HCT116 (cell line): ENCODE measurements at regions not wholly inside any gene's neighbourhood (a gene's known extent, or its start where the extent isn't known, plus 50 kb on each side); places are given as distances from the start of the nearest gene placed in this dataset.

Experiments used
- ATAC-seq: fragments of 200-7000 bp; cut with Tn5 transposase; 2 replicates; pipeline ENCODE4 v1.9.1; 2020; ENCODE audit warnings: mild to moderate bottlenecking, moderate library complexity
- BruUV-seq: library from RNA; stranded (reverse); fragments of 400-500 nt; replicated peaks from 2 replicates; lab custom pipeline; 2021; lab: Mats Ljungman, UMichigan
- CTCF ChIA-PET: fragments of 300-600 bp; sonication (Branson Sonifier 250); formaldehyde crosslinking; loops from one replicate; lab custom pipeline; 2021; ENCODE audit warnings: antibody characterized with exemption; lab: Charles Lee
- POLR2A ChIA-PET: fragments of 300-600, 350-600 bp; sonication (Branson Sonifier 250); formaldehyde crosslinking; loops from one replicate; lab custom pipeline; 2021; ENCODE audit warnings: antibody characterized with exemption; lab: Charles Lee
- RAD21 ChIA-PET, 2 experiments: fragments of 300-600 bp; sonication (Branson Sonifier 250); formaldehyde crosslinking; loops; one replicate each; lab custom pipeline; 2023; ENCODE audit warnings: low total read pairs in 2 of 2; ENCODE audit not compliant: uncharacterized antibody in 2 of 2, unreplicated experiment in 2 of 2, low non-redundant PET in 1 of 2; lab: Charles Lee
- DNase-seq: peaks from one replicate; pipeline ENCODE4 v3.0.0-alpha.2; 2010; ENCODE audit warnings: low read depth, low spot score
- H2AFZ ChIP-seq: fragments of 200-600 bp; shearing (Covaris generic), sonication (generic); 2 replicates; pipeline ENCODE4 v1.6.1; 2017; ENCODE audit warnings: low read depth, mixed run types, mixed read lengths, antibody characterized with exemption, low read length; ENCODE audit not compliant: poor library complexity, severe bottlenecking
- H3K27ac ChIP-seq: 2 replicates; pipeline ENCODE4 v1.5.1; 2012; ENCODE audit warnings: low read depth, low read length
- H3K27me3 ChIP-seq: fragments of 200-600 bp; sonication (generic); 2 replicates; pipeline ENCODE4 v1.6.1; 2016; ENCODE audit warnings: mixed run types, low read length, mixed read lengths; ENCODE audit not compliant: insufficient read depth
- H3K36me3 ChIP-seq, 2 experiments: fragments of 200-500 bp in 1 of 2; fragments of 200-600 bp in 1 of 2; sonication (Bioruptor generic) in 1 of 2; sonication (generic) in 1 of 2; 2 replicates each; pipeline versions ENCODE4 v1.5.1 to v1.6.1; 2014 to 2016; ENCODE audit warnings: low read length in 2 of 2, inconsistent platforms in 1 of 2, mixed read lengths in 1 of 2, mixed run types in 1 of 2; ENCODE audit not compliant: insufficient read depth in 2 of 2, control insufficient read depth in 1 of 2
- H3K4me1 ChIP-seq, 2 experiments: fragments of 200-600 bp in 1 of 2; sonication (generic) in 1 of 2; 2 replicates each; pipeline versions ENCODE4 v1.5.1 to v1.6.1; 2012 to 2017; ENCODE audit warnings: low read length in 2 of 2, inconsistent platforms in 1 of 2, mild to moderate bottlenecking in 1 of 2, mixed read lengths in 1 of 2, mixed run types in 1 of 2, moderate library complexity in 1 of 2; ENCODE audit not compliant: insufficient read depth in 2 of 2, control insufficient read depth in 1 of 2
- H3K4me2 ChIP-seq: fragments of 200-600 bp; sonication (generic); 2 replicates; pipeline ENCODE4 v1.6.1; 2017; ENCODE audit warnings: mixed run types, low read length, mixed read lengths
- H3K4me3 ChIP-seq, 2 experiments: fragments of 200-600 bp in 1 of 2; sonication (generic) in 1 of 2; replicated peaks in 1 of 2; 2 replicates each; pipeline ENCODE4 v1.5.1; 2011 to 2016; ENCODE audit warnings: low read length in 2 of 2, control low read depth in 1 of 2, low read depth in 1 of 2, mild to moderate bottlenecking in 1 of 2, mixed read lengths in 1 of 2, mixed run types in 1 of 2
- H3K79me2 ChIP-seq: fragments of 200-600 bp; sonication (generic); 2 replicates; pipeline ENCODE4 v1.6.1; 2017; ENCODE audit warnings: mild to moderate bottlenecking, mixed run types, low read length, moderate library complexity, mixed read lengths; ENCODE audit not compliant: insufficient read depth
- H3K9ac ChIP-seq: fragments of 200-600 bp; sonication (generic); 2 replicates; pipeline ENCODE4 v1.6.1; 2016; ENCODE audit warnings: low read length, mixed read lengths
- H3K9me2 ChIP-seq: fragments of 200-600 bp; sonication (generic), shearing (Covaris generic); 2 replicates; pipeline ENCODE4 v1.6.1; 2017; ENCODE audit warnings: mixed run types, mild to moderate bottlenecking, moderate library complexity; ENCODE audit not compliant: insufficient read depth
- H3K9me3 ChIP-seq, 2 experiments: fragments of 200-500 bp in 1 of 2; fragments of 200-600 bp in 1 of 2; sonication (Bioruptor generic) in 1 of 2; sonication (generic) in 1 of 2; 2 replicates each; pipeline ENCODE4 v1.6.1; 2014 to 2017; ENCODE audit warnings: low read length in 2 of 2, mixed read lengths in 2 of 2, inconsistent platforms in 1 of 2, low read depth in 1 of 2, mild to moderate bottlenecking in 1 of 2, mixed run types in 1 of 2, moderate library complexity in 1 of 2; ENCODE audit not compliant: control insufficient read depth in 1 of 2, insufficient read depth in 1 of 2
- H4K20me1 ChIP-seq: fragments of 200-600 bp; sonication (generic), shearing (Covaris generic); 2 replicates; pipeline ENCODE4 v1.6.1; 2017; ENCODE audit warnings: mixed run types, mild to moderate bottlenecking, moderate library complexity; ENCODE audit not compliant: insufficient read depth
- CEBPB ChIP-seq: IDR thresholded peaks from 2 replicates; pipeline ENCODE4 v1.6.1; 2012; ENCODE audit warnings: low read depth
- CTCF ChIP-seq, 3 experiments: fragments of 200-600 bp in 1 of 3; sonication (generic) in 1 of 3; IDR thresholded peaks in 2 of 3; conservative IDR thresholded peaks in 1 of 3; 2 replicates each; pipeline ENCODE4 v1.5.1; 2012 to 2017; ENCODE audit warnings: low read depth in 2 of 3, low read length in 2 of 3, antibody characterized with exemption in 1 of 3, borderline replicate concordance in 1 of 3, control low read depth in 1 of 3, mild to moderate bottlenecking in 1 of 3, mixed read lengths in 1 of 3, mixed run types in 1 of 3, moderate library complexity in 1 of 3; ENCODE audit not compliant: insufficient read depth in 1 of 3
- EGR1 ChIP-seq: IDR thresholded peaks from 2 replicates; pipeline ENCODE4 v1.6.1; 2012; ENCODE audit warnings: low read depth
- ELF1 ChIP-seq: IDR thresholded peaks from 2 replicates; pipeline ENCODE4 v1.6.1; 2012; ENCODE audit warnings: low read depth, borderline replicate concordance
- EZH2 ChIP-seq: fragments of 200-600 bp; sonication (generic); IDR thresholded peaks from 2 replicates; pipeline ENCODE4 v1.6.1; 2017; ENCODE audit warnings: antibody characterized with exemption, mixed run types
- EZH2phosphoT487 ChIP-seq: fragments of 200-600 bp; IDR thresholded peaks from 2 replicates; pipeline ENCODE4 v1.6.1; 2018; ENCODE audit warnings: antibody characterized with exemption, borderline replicate concordance
- FOSL1 ChIP-seq: IDR thresholded peaks from 2 replicates; pipeline ENCODE4 v1.6.1; 2012; ENCODE audit warnings: low read depth
- MAX ChIP-seq: IDR thresholded peaks from 2 replicates; pipeline ENCODE4 v1.6.1; 2012
- POLR2A ChIP-seq: IDR thresholded peaks from 2 replicates; pipeline ENCODE4 v1.7.0; 2011; ENCODE audit warnings: borderline replicate concordance; ENCODE audit not compliant: insufficient read depth, insufficient read length; ENCODE audit errors: extremely low read depth
- POLR2AphosphoS5 ChIP-seq: IDR thresholded peaks from 2 replicates; pipeline ENCODE4 v1.6.1; 2011; ENCODE audit warnings: mild to moderate bottlenecking, low read depth, low read length, moderate library complexity
- RAD21 ChIP-seq: IDR thresholded peaks from 2 replicates; pipeline ENCODE4 v1.6.1; 2012; ENCODE audit warnings: low read depth, mild to moderate bottlenecking
- REST ChIP-seq: IDR thresholded peaks from 2 replicates; pipeline ENCODE4 v1.6.1; 2012; ENCODE audit warnings: low read depth
- SIN3A ChIP-seq: IDR thresholded peaks from 2 replicates; pipeline ENCODE4 v1.6.1; 2012; ENCODE audit warnings: low read depth
- SP1 ChIP-seq: IDR thresholded peaks from 2 replicates; pipeline ENCODE4 v1.6.1; 2012; ENCODE audit warnings: low read depth
- SRF ChIP-seq: IDR thresholded peaks from 2 replicates; pipeline ENCODE4 v1.6.1; 2012; ENCODE audit warnings: low read depth
- YY1 ChIP-seq: IDR thresholded peaks from 2 replicates; pipeline ENCODE4 v1.6.1; 2011; ENCODE audit warnings: low read length, low read depth, moderate library complexity, mild to moderate bottlenecking; ENCODE audit not compliant: insufficient replicate concordance; ENCODE audit errors: extremely low read depth
- ZBTB33 ChIP-seq: IDR thresholded peaks from 2 replicates; pipeline ENCODE4 v1.6.1; 2011; ENCODE audit warnings: mild to moderate bottlenecking, low read length, moderate library complexity; ENCODE audit not compliant: insufficient replicate concordance; ENCODE audit errors: extremely low read depth
- ZFX ChIP-seq: fragments of 450-650 bp; IDR thresholded peaks from 2 replicates; pipeline ENCODE4 v1.6.1; 2017
- ZNF274 ChIP-seq: fragments of 200-500 bp; sonication (Bioruptor generic); IDR thresholded peaks from 2 replicates; pipeline ENCODE4 v1.6.1; 2014; ENCODE audit warnings: mild to moderate bottlenecking, low read depth, low read length, inconsistent platforms
- intact Hi-C: fragments of 100-400 bp; cut with micrococcal nuclease; formaldehyde crosslinking; loops from 2 replicates; pipeline ENCODE4 v1.10.0; 2022

GRCh38 chr2:89763581-89764485, 1072.4 kb downstream of the RPIA start:
- Histone ChIP-seq H3K9me2 (no peaks in the 10 kb centered on the region), H3K27me3 (no peaks in the 10 kb centered on the region), H4K20me1 (no peaks in the 10 kb centered on the region), H3K4me3 (no peak overlapping the region), H3K4me1 (no peaks in the 10 kb centered on the region), H3K9ac (no peak overlapping the region), H3K79me2 (no peaks in the 10 kb centered on the region), H3K4me2 (no peak overlapping the region), H3K36me3 (no peaks in the 10 kb centered on the region), H2AFZ (no peak overlapping the region), H3K9me3 (no peaks in the 10 kb centered on the region; a peak in 1 of 4 replicates), H3K27ac (no peak overlapping the region)
- intact Hi-C loops: no loop called here
- ChIA-PET RAD21 (no interaction called here), CTCF (no interaction called here), POLR2A (no interaction called here)
- TF ChIP-seq EZH2 (no peak), EZH2phosphoT487 (no peak), ZFX (no peak), MAX (no peak), YY1 (no peak), EGR1 (no peak), POLR2AphosphoS5 (no peak), ZBTB33 (no peak), ZNF274 (no peak), ELF1 (no peak), POLR2A (no peak), CTCF (IDR thresholded peaks at IDR 0.05 in 2 of 3, conservative IDR thresholded peaks at IDR 0.05 in 1 of 3; ENCODE audit: borderline replicate concordance in 1 of 3, insufficient read depth in 1 of 3, low read depth in 2 of 3, low read length in 2 of 3) (no peak), RAD21 (no peak), SIN3A (no peak), REST (no peak), SP1 (no peak), CEBPB (no peak), SRF (no peak), FOSL1 (no peak)
- no peak for ATAC-seq
- no peak for DNase-seq
- BruUV-seq: no TSS peak
